Activated B cell treated with CpG ODN at 0.5 μM for 24 hours (primary cell): ENCODE measurements at regions not wholly inside any gene's neighbourhood (a gene's known extent, or its start where the extent isn't known, plus 50 kb on each side); places are given as distances from the start of the nearest gene placed in this dataset.

ENCODE experiments used
- ATAC-seq: fragments of 200-7000 bp; cut with Tn5 transposase; one replicate; pipeline ENCODE4 v1.10.0; 2021; ENCODE audit warnings: low read depth, mild to moderate bottlenecking, moderate library complexity
- CTCF ChIA-PET: fragments of 350-600 bp; sonication (Branson Sonifier 250); formaldehyde crosslinking; loops from one replicate; lab custom pipeline; 2021; ENCODE audit warnings: antibody characterized with exemption; lab: Charles Lee
- POLR2A ChIA-PET: fragments of 350-600 bp; sonication (Branson Sonifier 250); formaldehyde crosslinking; loops from one replicate; lab custom pipeline; 2021; ENCODE audit warnings: antibody characterized with exemption; lab: Charles Lee
- DNase-seq: peaks from one replicate; pipeline ENCODE4 v3.0.0; 2022
- H3K27ac Mint-ChIP-seq: one replicate; pipeline ENCODE4 v1.8.0; 2020; ENCODE audit warnings: mixed read lengths
- H3K27me3 Mint-ChIP-seq: one replicate; pipeline ENCODE4 v1.8.0; 2021; ENCODE audit warnings: mixed read lengths
- H3K36me3 Mint-ChIP-seq: one replicate; pipeline ENCODE4 v1.8.0; 2021; ENCODE audit warnings: low read depth, mixed read lengths
- H3K4me1 Mint-ChIP-seq: one replicate; pipeline ENCODE4 v1.8.0; 2021; ENCODE audit warnings: mixed read lengths
- H3K4me3 Mint-ChIP-seq: one replicate; pipeline ENCODE4 v1.8.0; 2020; ENCODE audit warnings: mild to moderate bottlenecking, mixed read lengths
- H3K9me3 Mint-ChIP-seq: one replicate; pipeline ENCODE4 v1.8.0; 2020; ENCODE audit warnings: mixed read lengths
- CTCF ChIP-seq: fragments of 200-600 bp; IDR thresholded peaks from one replicate; pipeline ENCODE4 v1.8.0; 2022; ENCODE audit warnings: antibody characterized with exemption, mild to moderate bottlenecking
- intact Hi-C: fragments of 100-400 bp; cut with micrococcal nuclease; formaldehyde crosslinking; loops from one replicate; pipeline ENCODE4 v1.15.1; 2024

- ATAC-seq, result no peak
- Mint-ChIP-seq H3K4me3 (no peak overlapping the region), H3K27ac (no peak overlapping the region), H3K36me3 (no peaks in the 10 kb centered on the region), H3K9me3 (peaks cover 6% of the 10 kb centered on the region), H3K4me1 (no peaks in the 10 kb centered on the region), H3K27me3 (no peaks in the 10 kb centered on the region)
- CTCF ChIA-PET, result no interaction called here
- no peak for TF ChIP-seq CTCF
- DNase-seq, result no peak
- POLR2A ChIA-PET, result no interaction called here
- intact Hi-C loops, result no loop called here
Measured at GRCh38 chr5:33033516-33033915, 322.4 kb downstream of the NPR3 start.

- no peak overlapping the region for H3K27ac Mint-ChIP-seq
- DNase-seq (no peak), ATAC-seq (no peak)
- H3K4me1 Mint-ChIP-seq, result no peaks in the 10 kb centered on the region
- no peaks in the 10 kb centered on the region for H3K27me3 Mint-ChIP-seq
- no peaks in the 10 kb centered on the region for H3K36me3 Mint-ChIP-seq
- no peak for TF ChIP-seq CTCF
- ChIA-PET POLR2A (no interaction called here), CTCF (no interaction called here)
- H3K9me3 Mint-ChIP-seq, result peaks cover 2% of the 10 kb centered on the region
- no peak overlapping the region for H3K4me3 Mint-ChIP-seq
- intact Hi-C loops, result no loop called here
Measured at GRCh38 chr5:33034777-33035176, 323.7 kb downstream of the NPR3 start.

- no peak for DNase-seq
- peaks cover 5% of the 10 kb centered on the region for H3K9me3 Mint-ChIP-seq
- H3K27me3 Mint-ChIP-seq, result no peaks in the 10 kb centered on the region
- intact Hi-C loops, result no loop called here
- H3K4me3 Mint-ChIP-seq, result no peak overlapping the region
- H3K4me1 Mint-ChIP-seq, result no peaks in the 10 kb centered on the region
- no peaks in the 10 kb centered on the region for H3K36me3 Mint-ChIP-seq
- H3K27ac Mint-ChIP-seq, result no peak overlapping the region
- POLR2A ChIA-PET, result no interaction called here
- ATAC-seq, result no peak
- no peak for TF ChIP-seq CTCF
- CTCF ChIA-PET, result no interaction called here
Measured at GRCh38 chr5:33035851-33036527, 324.9 kb downstream of the NPR3 start.

- no peak for DNase-seq
- Mint-ChIP-seq H3K4me3 (no peak overlapping the region), H3K27me3 (no peaks in the 10 kb centered on the region), H3K4me1 (no peaks in the 10 kb centered on the region), H3K27ac (no peak overlapping the region), H3K36me3 (no peaks in the 10 kb centered on the region), H3K9me3 (peaks cover 9% of the 10 kb centered on the region)
- no peak for ATAC-seq
- intact Hi-C loops, result no loop called here
- ChIA-PET POLR2A (no interaction called here), CTCF (no interaction called here)
- TF ChIP-seq CTCF, result no peak
Measured at GRCh38 chr5:33037076-33037475, 326.0 kb downstream of the NPR3 start.

- CTCF ChIA-PET, result no interaction called here
- no peak overlapping the region for H3K27ac Mint-ChIP-seq
- POLR2A ChIA-PET, result no interaction called here
- no peaks in the 10 kb centered on the region for H3K36me3 Mint-ChIP-seq
- no peaks in the 10 kb centered on the region for H3K27me3 Mint-ChIP-seq
- intact Hi-C loops, result no loop called here
- TF ChIP-seq CTCF, result no peak
- no peak for ATAC-seq
- H3K9me3 Mint-ChIP-seq, result peaks cover 7% of the 10 kb centered on the region
- H3K4me1 Mint-ChIP-seq, result no peaks in the 10 kb centered on the region
- no peak for DNase-seq
- no peak overlapping the region for H3K4me3 Mint-ChIP-seq
Measured at GRCh38 chr5:33041586-33041985, 330.5 kb downstream of the NPR3 start.
